ENCODE measurements at regions not wholly inside any gene's neighbourhood (a gene's known extent, or its start where the extent isn't known, plus 50 kb on each side); places are given as distances from the start of the nearest gene placed in this dataset.

GRCh38 chr12:60042835-60043234 is 447.0 kb downstream of the SLC16A7 start:
- TF ChIP-seq CTCF (IDR thresholded peaks at IDR 0.05; ENCODE audit: insufficient read depth, low read depth, low read length), result no peak
- H3K4me3 ChIP-seq (ENCODE audit: low read depth, low read length), result no peak overlapping the region
- no peak for DNase-seq (ENCODE audit: low read depth)

DNA sequence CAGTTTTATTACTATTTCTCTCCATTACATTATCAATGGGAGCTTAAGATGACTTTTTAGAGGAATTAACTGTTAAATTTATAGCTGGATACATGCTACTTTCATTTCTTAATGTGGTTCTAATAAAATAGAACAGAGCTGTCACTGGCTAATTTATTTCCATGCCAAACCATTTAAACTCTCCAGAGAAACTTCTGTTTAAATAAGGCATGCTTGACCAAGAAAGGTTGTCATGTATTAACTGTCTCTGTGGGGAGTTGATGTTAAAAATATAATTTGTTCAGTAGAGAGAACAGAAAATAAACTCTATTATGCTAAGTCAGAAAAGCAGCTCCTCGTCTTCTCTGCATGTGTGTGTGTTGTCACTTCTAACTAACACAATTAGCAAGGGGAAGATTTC is 447.4 kb downstream of the SLC16A7 start:
- TF ChIP-seq CTCF (IDR thresholded peaks at IDR 0.05; ENCODE audit: insufficient read depth, low read depth, low read length), result no peak
- no peak overlapping the region for H3K4me3 ChIP-seq (ENCODE audit: low read depth, low read length)
- no peak for DNase-seq (ENCODE audit: low read depth)

- no peak for TF ChIP-seq CTCF (IDR thresholded peaks at IDR 0.05; ENCODE audit: insufficient read depth, low read depth, low read length)
- H3K4me3 ChIP-seq (ENCODE audit: low read depth, low read length), result no peak overlapping the region
- DNase-seq (ENCODE audit: low read depth), result no peak
Observed at GRCh38 chr12:60052483-60052882, 456.7 kb downstream of the SLC16A7 start.

GRCh38 chr12:60059180-60059579 is 463.4 kb downstream of the SLC16A7 start:
- no peak for DNase-seq (ENCODE audit: low read depth)
- TF ChIP-seq CTCF (IDR thresholded peaks at IDR 0.05; ENCODE audit: insufficient read depth, low read depth, low read length), result no peak
- H3K4me3 ChIP-seq (ENCODE audit: low read depth, low read length), result no peak overlapping the region

GRCh38 chr12:60066655-60067054 is 470.8 kb downstream of the SLC16A7 start:
- no peak for DNase-seq (ENCODE audit: low read depth)
- H3K4me3 ChIP-seq (ENCODE audit: low read depth, low read length), result no peak overlapping the region
- no peak for TF ChIP-seq CTCF (IDR thresholded peaks at IDR 0.05; ENCODE audit: insufficient read depth, low read depth, low read length)

DNA sequence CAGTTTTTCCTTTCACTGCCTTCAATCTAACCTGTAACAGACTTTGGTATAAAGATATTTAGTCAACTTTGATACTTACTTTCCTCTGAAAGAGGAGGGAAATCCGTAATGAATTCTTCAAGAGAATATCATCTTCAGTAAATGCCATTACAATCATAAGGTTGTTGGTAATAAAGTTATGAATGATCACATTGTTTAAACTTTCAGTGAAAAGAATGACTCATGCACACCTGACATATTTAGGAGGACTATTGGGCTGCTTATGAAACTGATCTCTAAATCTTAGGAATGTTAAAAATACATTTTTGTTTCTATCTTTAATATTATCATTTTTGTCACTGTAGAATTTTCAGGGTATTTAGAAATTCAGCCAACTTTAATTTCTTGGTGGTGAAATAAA is 474.7 kb downstream of the SLC16A7 start:
- DNase-seq (ENCODE audit: low read depth), result no peak

More for the DNA sequence above, 474.7 kb downstream of the SLC16A7 start:
- no peak overlapping the region for H3K4me3 ChIP-seq (ENCODE audit: low read depth, low read length)
- no peak for TF ChIP-seq CTCF (IDR thresholded peaks at IDR 0.05; ENCODE audit: insufficient read depth, low read depth, low read length)
